GM10266 (cell line): ENCODE measurements at regions not wholly inside any gene's neighbourhood (a gene's known extent, or its start where the extent isn't known, plus 50 kb on each side); places are given as distances from the start of the nearest gene placed in this dataset.

Experiments
- DNase-seq: peaks from one replicate; pipeline ENCODE4 v3.0.0; 2012; ENCODE audit errors: extremely low spot score
- CTCF ChIP-seq: IDR thresholded peaks from 2 replicates; pipeline ENCODE4 v1.5.1; 2012; ENCODE audit warnings: mild to moderate bottlenecking, low read depth; ENCODE audit not compliant: control insufficient read depth, insufficient read depth; ENCODE audit errors: missing control alignments

- no peak for TF ChIP-seq CTCF
- no peak for DNase-seq
Observed at GRCh38 chr12:83827860-83828259, 1084.7 kb downstream of the SLC6A15 start.

- TF ChIP-seq CTCF, result no peak
- DNase-seq, result no peak
Observed at GRCh38 chr12:83827193-83827592, 1085.4 kb downstream of the SLC6A15 start.

GRCh38 chr12:83826112-83826511 is 1086.5 kb downstream of the SLC6A15 start:
- TF ChIP-seq CTCF, result peak; percentile 61
- DNase-seq, result peak; percentile 29

- peak; percentile 45 for TF ChIP-seq CTCF
- peak; percentile 5 for DNase-seq
Observed at GRCh38 chr12:83823386-83824045, 1089.1 kb downstream of the SLC6A15 start.

- TF ChIP-seq CTCF, result no peak
Observed at GRCh38 chr12:83821967-83822366, 1090.6 kb downstream of the SLC6A15 start.

GRCh38 chr12:83818881-83819280 is 1093.7 kb downstream of the SLC6A15 start:
- no peak for DNase-seq
- TF ChIP-seq CTCF, result no peak

More at GRCh38 chr12:83821967-83822366, 1090.6 kb downstream of the SLC6A15 start:
- no peak for DNase-seq

- TF ChIP-seq CTCF, result no peak
- DNase-seq, result no peak
Observed at GRCh38 chr12:83817730-83818129, 1094.9 kb downstream of the SLC6A15 start.
